Left ventricle myocardium inferior (tissue), 1 donor: ENCODE measurements at regions not wholly inside any gene's neighbourhood (a gene's known extent, or its start where the extent isn't known, plus 50 kb on each side); places are given as distances from the start of the nearest gene placed in this dataset.

Experiments
- DNase-seq: peaks from one replicate; pipeline ENCODE4 v3.0.0-alpha.2; 2020
- H3K27ac ChIP-seq: fragments of 200-600 bp; replicated peaks from 2 replicates; pipeline ENCODE4 v1.8.0; 2021
- H3K27me3 ChIP-seq: fragments of 200-600 bp; 2 replicates; pipeline ENCODE4 v1.8.0; 2021; ENCODE audit warnings: low read depth
- H3K36me3 ChIP-seq: fragments of 200-600 bp; 2 replicates; pipeline ENCODE4 v1.8.0; 2021
- H3K4me1 ChIP-seq: fragments of 200-600 bp; 2 replicates; pipeline ENCODE4 v1.8.0; 2021
- H3K4me3 ChIP-seq: fragments of 200-600 bp; 2 replicates; pipeline ENCODE4 v1.8.0; 2021; ENCODE audit warnings: mild to moderate bottlenecking, moderate library complexity
- H3K9me3 ChIP-seq: fragments of 200-600 bp; replicated peaks from 2 replicates; pipeline ENCODE4 v1.8.0; 2021
- CTCF ChIP-seq: fragments of 200-600 bp; IDR thresholded peaks from 2 replicates; pipeline ENCODE4 v1.8.0; 2021; ENCODE audit warnings: antibody characterized with exemption, mild to moderate bottlenecking, borderline replicate concordance
- intact Hi-C: fragments of 100-400 bp; cut with micrococcal nuclease; formaldehyde crosslinking; loops from one replicate; pipeline ENCODE4 v1.11.0; 2022
- donor health status: DM: no; HTN: yes; CAD: no; lungs with severe emphysema.

GRCh38 chr5:39624268-39624886, 199.6 kb upstream of the DAB2 start:
- Histone ChIP-seq H3K9me3 (no peaks in the 10 kb centered on the region), H3K36me3 (no peaks in the 10 kb centered on the region), H3K4me3 (no peak overlapping the region), H3K27me3 (peaks cover 16% of the 10 kb centered on the region), H3K4me1 (no peaks in the 10 kb centered on the region), H3K27ac (no peak overlapping the region)
- DNase-seq, result no peak
- TF ChIP-seq CTCF, result no peak
- intact Hi-C loops, result no loop called here

GRCh38 chr5:39623291-39623865, 198.6 kb upstream of the DAB2 start:
- H3K27ac ChIP-seq, result no peak overlapping the region
- H3K9me3 ChIP-seq, result no peaks in the 10 kb centered on the region
- intact Hi-C loops, result no loop called here
- no peak for DNase-seq
- H3K4me3 ChIP-seq, result no peak overlapping the region
- H3K36me3 ChIP-seq, result no peaks in the 10 kb centered on the region
- TF ChIP-seq CTCF, result no peak
- no peaks in the 10 kb centered on the region for H3K4me1 ChIP-seq
- peaks cover 16% of the 10 kb centered on the region for H3K27me3 ChIP-seq

GRCh38 chr5:39622281-39622680, 197.5 kb upstream of the DAB2 start:
- Histone ChIP-seq H3K36me3 (no peaks in the 10 kb centered on the region), H3K4me3 (no peak overlapping the region), H3K4me1 (no peaks in the 10 kb centered on the region), H3K27ac (no peak overlapping the region), H3K9me3 (no peaks in the 10 kb centered on the region), H3K27me3 (peaks cover 7% of the 10 kb centered on the region)
- no peak for TF ChIP-seq CTCF
- DNase-seq, result no peak
- intact Hi-C loops, result no loop called here

- Histone ChIP-seq H3K36me3 (no peaks in the 10 kb centered on the region), H3K4me3 (no peak overlapping the region), H3K9me3 (no peaks in the 10 kb centered on the region), H3K27ac (no peak overlapping the region), H3K4me1 (no peaks in the 10 kb centered on the region), H3K27me3 (peaks cover 4% of the 10 kb centered on the region)
- intact Hi-C loops, result no loop called here
- no peak for TF ChIP-seq CTCF
- no peak for DNase-seq
Observed at GRCh38 chr5:39619168-39619818, 194.5 kb upstream of the DAB2 start.

- H3K4me1 ChIP-seq, result no peaks in the 10 kb centered on the region
- no peaks in the 10 kb centered on the region for H3K36me3 ChIP-seq
- H3K4me3 ChIP-seq, result no peak overlapping the region
- no peak for TF ChIP-seq CTCF
- no peak overlapping the region for H3K27ac ChIP-seq
- peaks cover 4% of the 10 kb centered on the region for H3K27me3 ChIP-seq
- no peaks in the 10 kb centered on the region for H3K9me3 ChIP-seq
- no peak for DNase-seq
- intact Hi-C loops, result no loop called here
Observed at GRCh38 chr5:39618391-39618790, 193.6 kb upstream of the DAB2 start.
